ENCODE measurements at regions not wholly inside any gene's neighbourhood (a gene's known extent, or its start where the extent isn't known, plus 50 kb on each side); places are given as distances from the start of the nearest gene placed in this dataset.

GRCh38 chr22:48045369-48045768 is 1282.9 kb downstream of the TBC1D22A start:
- Histone ChIP-seq H3K27me3 (ENCODE audit: low read depth, low read length) (no peaks in the 10 kb centered on the region), H3K27ac (ENCODE audit: low read length) (no peak overlapping the region), H3K4me3 (ENCODE audit: low read depth in 1 of 2, low read length in 2 of 2) (no peak overlapping the region), H3K36me3 (ENCODE audit: control insufficient read depth in 1 of 2, insufficient read depth in 2 of 2, low read length in 2 of 2) (no peaks in the 10 kb centered on the region), H3K4me1 (ENCODE audit: control insufficient read depth in 1 of 2, insufficient read depth in 2 of 2, low read length in 2 of 2) (no peaks in the 10 kb centered on the region), H3K9me3 (ENCODE audit: control insufficient read depth in 1 of 2, low read length in 2 of 2) (no peaks in the 10 kb centered on the region)

GRCh38 chr22:48044487-48045060 is 1282.1 kb downstream of the TBC1D22A start:
- no peak overlapping the region for H3K27ac ChIP-seq (ENCODE audit: low read length)
- H3K36me3 ChIP-seq (ENCODE audit: control insufficient read depth in 1 of 2, insufficient read depth in 2 of 2, low read length in 2 of 2): no peaks in the 10 kb centered on the region
- no peaks in the 10 kb centered on the region for H3K4me1 ChIP-seq (ENCODE audit: control insufficient read depth in 1 of 2, insufficient read depth in 2 of 2, low read length in 2 of 2)
- no peak overlapping the region for H3K4me3 ChIP-seq (ENCODE audit: low read depth in 1 of 2, low read length in 2 of 2)
- peaks cover 0 to 4% of the 10 kb centered on the region in 2 donors for H3K9me3 ChIP-seq (ENCODE audit: control insufficient read depth in 1 of 2, low read length in 2 of 2)
- H3K27me3 ChIP-seq (ENCODE audit: low read depth, low read length): no peaks in the 10 kb centered on the region

- Histone ChIP-seq H3K9me3 (ENCODE audit: control insufficient read depth in 1 of 2, low read length in 2 of 2) (peaks cover 0 to 7% of the 10 kb centered on the region in 2 donors), H3K36me3 (ENCODE audit: control insufficient read depth in 1 of 2, insufficient read depth in 2 of 2, low read length in 2 of 2) (no peaks in the 10 kb centered on the region), H3K27me3 (ENCODE audit: low read depth, low read length) (no peaks in the 10 kb centered on the region), H3K4me3 (ENCODE audit: low read depth in 1 of 2, low read length in 2 of 2) (no peak overlapping the region), H3K4me1 (ENCODE audit: control insufficient read depth in 1 of 2, insufficient read depth in 2 of 2, low read length in 2 of 2) (no peaks in the 10 kb centered on the region), H3K27ac (ENCODE audit: low read length) (no peak overlapping the region)
Measured at GRCh38 chr22:48043581-48043980, 1281.1 kb downstream of the TBC1D22A start.

GRCh38 chr22:48042621-48043395 is 1280.4 kb downstream of the TBC1D22A start:
- Histone ChIP-seq H3K4me1 (ENCODE audit: control insufficient read depth in 1 of 2, insufficient read depth in 2 of 2, low read length in 2 of 2) (no peaks in the 10 kb centered on the region), H3K27ac (ENCODE audit: low read length) (no peak overlapping the region), H3K9me3 (ENCODE audit: control insufficient read depth in 1 of 2, low read length in 2 of 2) (peaks cover 0 to 7% of the 10 kb centered on the region in 2 donors), H3K27me3 (ENCODE audit: low read depth, low read length) (no peaks in the 10 kb centered on the region), H3K36me3 (ENCODE audit: control insufficient read depth in 1 of 2, insufficient read depth in 2 of 2, low read length in 2 of 2) (no peaks in the 10 kb centered on the region), H3K4me3 (ENCODE audit: low read depth in 1 of 2, low read length in 2 of 2) (no peak overlapping the region)

GRCh38 chr22:48039326-48039725 is 1276.9 kb downstream of the TBC1D22A start:
- no peak overlapping the region for H3K27ac ChIP-seq (ENCODE audit: low read length)
- no peak overlapping the region for H3K4me3 ChIP-seq (ENCODE audit: low read depth in 1 of 2, low read length in 2 of 2)
- H3K4me1 ChIP-seq (ENCODE audit: control insufficient read depth in 1 of 2, insufficient read depth in 2 of 2, low read length in 2 of 2): no peaks in the 10 kb centered on the region
- no peaks in the 10 kb centered on the region for H3K36me3 ChIP-seq (ENCODE audit: control insufficient read depth in 1 of 2, insufficient read depth in 2 of 2, low read length in 2 of 2)
- peaks cover 0 to 7% of the 10 kb centered on the region in 2 donors for H3K9me3 ChIP-seq (ENCODE audit: control insufficient read depth in 1 of 2, low read length in 2 of 2)
- H3K27me3 ChIP-seq (ENCODE audit: low read depth, low read length): no peaks in the 10 kb centered on the region

GRCh38 chr22:48037618-48038017 is 1275.2 kb downstream of the TBC1D22A start:
- Histone ChIP-seq H3K9me3 (ENCODE audit: control insufficient read depth in 1 of 2, low read length in 2 of 2) (peaks cover 0 to 7% of the 10 kb centered on the region in 2 donors), H3K27ac (ENCODE audit: low read length) (no peak overlapping the region)

GRCh38 chr22:48035897-48036296 is 1273.4 kb downstream of the TBC1D22A start:
- no peaks in the 10 kb centered on the region for H3K4me1 ChIP-seq (ENCODE audit: control insufficient read depth in 1 of 2, insufficient read depth in 2 of 2, low read length in 2 of 2)
- no peak overlapping the region for H3K4me3 ChIP-seq (ENCODE audit: low read depth in 1 of 2, low read length in 2 of 2)
- no peaks in the 10 kb centered on the region for H3K27me3 ChIP-seq (ENCODE audit: low read depth, low read length)
- no peaks in the 10 kb centered on the region for H3K36me3 ChIP-seq (ENCODE audit: control insufficient read depth in 1 of 2, insufficient read depth in 2 of 2, low read length in 2 of 2)
- H3K27ac ChIP-seq (ENCODE audit: low read length): no peak overlapping the region
- peaks cover 0 to 7% of the 10 kb centered on the region in 2 donors for H3K9me3 ChIP-seq (ENCODE audit: control insufficient read depth in 1 of 2, low read length in 2 of 2)

More at GRCh38 chr22:48037618-48038017, 1275.2 kb downstream of the TBC1D22A start:
- Histone ChIP-seq H3K27me3 (ENCODE audit: low read depth, low read length) (no peaks in the 10 kb centered on the region), H3K4me3 (ENCODE audit: low read depth in 1 of 2, low read length in 2 of 2) (no peak overlapping the region), H3K36me3 (ENCODE audit: control insufficient read depth in 1 of 2, insufficient read depth in 2 of 2, low read length in 2 of 2) (no peaks in the 10 kb centered on the region), H3K4me1 (ENCODE audit: control insufficient read depth in 1 of 2, insufficient read depth in 2 of 2, low read length in 2 of 2) (no peaks in the 10 kb centered on the region)

- Histone ChIP-seq H3K27ac (ENCODE audit: low read length) (no peak overlapping the region), H3K9me3 (ENCODE audit: control insufficient read depth in 1 of 2, low read length in 2 of 2) (no peaks in the 10 kb centered on the region), H3K4me3 (ENCODE audit: low read depth in 1 of 2, low read length in 2 of 2) (no peak overlapping the region), H3K4me1 (ENCODE audit: control insufficient read depth in 1 of 2, insufficient read depth in 2 of 2, low read length in 2 of 2) (no peaks in the 10 kb centered on the region), H3K27me3 (ENCODE audit: low read depth, low read length) (no peaks in the 10 kb centered on the region), H3K36me3 (ENCODE audit: control insufficient read depth in 1 of 2, insufficient read depth in 2 of 2, low read length in 2 of 2) (no peaks in the 10 kb centered on the region)
Measured at GRCh38 chr22:48031589-48031988, 1269.1 kb downstream of the TBC1D22A start.

- H3K27ac ChIP-seq (ENCODE audit: low read length): no peak overlapping the region
- H3K4me3 ChIP-seq (ENCODE audit: low read depth in 1 of 2, low read length in 2 of 2): no peak overlapping the region
- H3K9me3 ChIP-seq (ENCODE audit: control insufficient read depth in 1 of 2, low read length in 2 of 2): peaks cover 5 to 9% of the 10 kb centered on the region in 2 donors
- H3K4me1 ChIP-seq (ENCODE audit: control insufficient read depth in 1 of 2, insufficient read depth in 2 of 2, low read length in 2 of 2): no peaks in the 10 kb centered on the region
- no peaks in the 10 kb centered on the region for H3K36me3 ChIP-seq (ENCODE audit: control insufficient read depth in 1 of 2, insufficient read depth in 2 of 2, low read length in 2 of 2)
- no peaks in the 10 kb centered on the region for H3K27me3 ChIP-seq (ENCODE audit: low read depth, low read length)
Measured at GRCh38 chr22:48025096-48025495, 1262.6 kb downstream of the TBC1D22A start.

- peaks cover 9 to 17% of the 10 kb centered on the region in 2 donors for H3K9me3 ChIP-seq (ENCODE audit: control insufficient read depth in 1 of 2, low read length in 2 of 2)
- H3K36me3 ChIP-seq (ENCODE audit: control insufficient read depth in 1 of 2, insufficient read depth in 2 of 2, low read length in 2 of 2): no peaks in the 10 kb centered on the region
- no peaks in the 10 kb centered on the region for H3K4me1 ChIP-seq (ENCODE audit: control insufficient read depth in 1 of 2, insufficient read depth in 2 of 2, low read length in 2 of 2)
- H3K27me3 ChIP-seq (ENCODE audit: low read depth, low read length): no peaks in the 10 kb centered on the region
- no peak overlapping the region for H3K27ac ChIP-seq (ENCODE audit: low read length)
- H3K4me3 ChIP-seq (ENCODE audit: low read depth in 1 of 2, low read length in 2 of 2): no peak overlapping the region
Measured at GRCh38 chr22:48021991-48022401, 1259.5 kb downstream of the TBC1D22A start.

- Histone ChIP-seq H3K36me3 (ENCODE audit: control insufficient read depth in 1 of 2, insufficient read depth in 2 of 2, low read length in 2 of 2) (no peaks in the 10 kb centered on the region), H3K9me3 (ENCODE audit: control insufficient read depth in 1 of 2, low read length in 2 of 2) (peaks cover 9 to 17% of the 10 kb centered on the region in 2 donors), H3K4me1 (ENCODE audit: control insufficient read depth in 1 of 2, insufficient read depth in 2 of 2, low read length in 2 of 2) (no peaks in the 10 kb centered on the region), H3K27ac (ENCODE audit: low read length) (no peak overlapping the region), H3K27me3 (ENCODE audit: low read depth, low read length) (no peaks in the 10 kb centered on the region), H3K4me3 (ENCODE audit: low read depth in 1 of 2, low read length in 2 of 2) (no peak overlapping the region)
Measured at GRCh38 chr22:48018346-48018745, 1255.9 kb downstream of the TBC1D22A start.

Measured in muscle layer of duodenum (tissue), 2 donors.